IMR-90 (cell line): ENCODE measurements at regions not wholly inside any gene's neighbourhood (a gene's known extent, or its start where the extent isn't known, plus 50 kb on each side); places are given as distances from the start of the nearest gene placed in this dataset.

ENCODE experiments used
- ATAC-seq: fragments of 200-7000 bp; cut with Tn5 transposase; 2 replicates; pipeline ENCODE4 v1.9.1; 2020; ENCODE audit warnings: low read depth, mild to moderate bottlenecking, moderate library complexity
- BruUV-seq: library from RNA; stranded (reverse); fragments of 400-500 nt; replicated peaks from 2 replicates; lab custom pipeline; 2021; lab: Mats Ljungman, UMichigan
- CTCF ChIA-PET: fragments of 300-600 bp; formaldehyde crosslinking; extraction: SDS; loops from one replicate; lab custom pipeline; 2021; ENCODE audit warnings: antibody characterized with exemption; lab: Yijun Ruan, JAX
- POLR2A ChIA-PET: fragments of 300-600 bp; sonication (Branson Sonifier 250); formaldehyde crosslinking; loops from one replicate; lab custom pipeline; 2022; ENCODE audit warnings: antibody characterized with exemption; ENCODE audit not compliant: unreplicated experiment; lab: Charles Lee
- DNase-seq: peaks from one replicate; pipeline ENCODE4 v3.0.0; 2013
- H2AFZ ChIP-seq: replicated peaks from 2 replicates; pipeline ENCODE3; 2013; ENCODE audit warnings: low read length, mild to moderate bottlenecking; ENCODE audit not compliant: poor library complexity
- H2AK5ac ChIP-seq: 2 replicates; pipeline ENCODE4 v1.6.1; 2013; ENCODE audit warnings: low read depth, low read length, inconsistent platforms
- H2AK9ac ChIP-seq: replicated peaks from 2 replicates; pipeline ENCODE3; 2013; ENCODE audit warnings: mild to moderate bottlenecking, low read depth, low read length, moderate library complexity; ENCODE audit not compliant: poor library complexity
- H2BK120ac ChIP-seq: 2 replicates; pipeline ENCODE4 v1.6.1; 2013; ENCODE audit warnings: low read depth, low read length, inconsistent platforms
- H2BK15ac ChIP-seq: 3 replicates; pipeline ENCODE4 v1.6.1; 2013; ENCODE audit warnings: low read depth, low read length, inconsistent platforms
- H2BK20ac ChIP-seq: 2 replicates; pipeline ENCODE4 v1.6.1; 2013; ENCODE audit warnings: low read depth, mild to moderate bottlenecking, inconsistent platforms, low read length, moderate library complexity
- H2BK5ac ChIP-seq: 2 replicates; pipeline ENCODE4 v1.6.1; 2013; ENCODE audit warnings: mild to moderate bottlenecking, low read depth, low read length, inconsistent platforms; ENCODE audit not compliant: poor library complexity, severe bottlenecking
- H3K14ac ChIP-seq: replicated peaks from 2 replicates; pipeline ENCODE4 v1.6.1; 2013; ENCODE audit warnings: low read depth, low read length, inconsistent platforms
- H3K18ac ChIP-seq: 2 replicates; pipeline ENCODE4 v1.6.1; 2013; ENCODE audit warnings: low read depth, low read length, control low read depth
- H3K23ac ChIP-seq: 2 replicates; pipeline ENCODE4 v1.6.1; 2013; ENCODE audit warnings: low read depth, low read length, inconsistent platforms
- H3K27ac ChIP-seq: 2 replicates; pipeline ENCODE4 v1.5.1; 2013; ENCODE audit warnings: mild to moderate bottlenecking, control low read depth, low read length; ENCODE audit not compliant: insufficient read depth
- H3K27me3 ChIP-seq: 2 replicates; pipeline ENCODE4 v1.6.1; 2013; ENCODE audit warnings: low read length; ENCODE audit not compliant: control insufficient read depth, insufficient read depth
- H3K36me3 ChIP-seq: 2 replicates; pipeline ENCODE4 v1.6.1; 2013; ENCODE audit warnings: low read length, mixed read lengths; ENCODE audit not compliant: control insufficient read depth, insufficient read depth
- H3K4ac ChIP-seq: 2 replicates; pipeline ENCODE4 v1.6.1; 2013; ENCODE audit warnings: low read depth, low read length, inconsistent platforms
- H3K4me1 ChIP-seq: 2 replicates; pipeline ENCODE4 v1.6.1; 2013; ENCODE audit warnings: low read length, mixed read lengths; ENCODE audit not compliant: control insufficient read depth, insufficient read depth
- H3K4me2 ChIP-seq: 2 replicates; pipeline ENCODE4 v1.6.1; 2013; ENCODE audit warnings: low read depth, mild to moderate bottlenecking, control low read depth, low read length, moderate library complexity
- H3K4me3 ChIP-seq: 2 replicates; pipeline ENCODE4 v1.5.1; 2013; ENCODE audit warnings: low read depth, mild to moderate bottlenecking, control low read depth, low read length, moderate library complexity; ENCODE audit not compliant: insufficient read depth
- H3K56ac ChIP-seq: 2 replicates; pipeline ENCODE4 v1.6.1; 2013; ENCODE audit warnings: low read length, inconsistent platforms; ENCODE audit not compliant: insufficient read depth; ENCODE audit errors: extremely low read depth
- H3K79me1 ChIP-seq, 2 experiments: 2 replicates each; pipeline ENCODE4 v1.6.1; 2013; ENCODE audit warnings: low read length in 2 of 2, inconsistent platforms in 1 of 2, low read depth in 1 of 2
- H3K9ac ChIP-seq: 2 replicates; pipeline ENCODE4 v1.6.1; 2013; ENCODE audit warnings: low read depth, low read length, control low read depth
- H3K9me1 ChIP-seq: 2 replicates; pipeline ENCODE4 v1.6.1; 2013; ENCODE audit warnings: low read length, inconsistent platforms; ENCODE audit not compliant: insufficient read depth
- H3K9me3 ChIP-seq: 2 replicates; pipeline ENCODE4 v1.6.1; 2013; ENCODE audit warnings: low read length; ENCODE audit not compliant: control insufficient read depth, insufficient read depth
- H4K20me1 ChIP-seq: 2 replicates; pipeline ENCODE4 v1.6.1; 2013; ENCODE audit warnings: low read length, inconsistent platforms; ENCODE audit not compliant: insufficient read depth
- H4K5ac ChIP-seq: 2 replicates; pipeline ENCODE4 v1.6.1; 2013; ENCODE audit warnings: mild to moderate bottlenecking, low read depth, low read length, control low read depth
- H4K8ac ChIP-seq, 2 experiments: 2 replicates each; pipeline ENCODE4 v1.6.1; 2013; ENCODE audit warnings: low read depth in 2 of 2, low read length in 2 of 2, control low read depth in 1 of 2, inconsistent platforms in 1 of 2
- H4K91ac ChIP-seq: 2 replicates; pipeline ENCODE4 v1.6.1; 2013; ENCODE audit warnings: low read depth, low read length, inconsistent platforms; ENCODE audit not compliant: insufficient read depth
- POLR2A ChIP-seq: IDR thresholded peaks from 2 replicates; pipeline ENCODE4 v1.6.1; 2012; ENCODE audit warnings: mild to moderate bottlenecking, low read depth, low read length
- WGBS, 2 experiments: methylation state at CpG; one replicate each; pipeline versions ENCODE4 v1.1.5 to v1.1.7; 2013; ENCODE audit warnings: missing lambda C conversion rate in 2 of 2; ENCODE audit not compliant: insufficient read length in 1 of 2; ENCODE audit errors: extremely low coverage in 2 of 2; 5-methylcytosine and 5-hydroxymethylcytosine counted together
- dilution Hi-C: fragments of 300-500 bp; cut with HindIII; formaldehyde crosslinking; loops from one replicate; pipeline ENCODE4 v1.14.3; 2018; ENCODE audit warnings: low sequenced_read_pairs; ENCODE audit not compliant: unreplicated experiment
- in situ Hi-C: fragments of 300-500 bp; cut with MboI; formaldehyde crosslinking; loops from 3 replicates; pipeline ENCODE4 v1.14.3; 2019; ENCODE audit warnings: low sequenced_read_pairs, inconsistent platforms, mixed read lengths
- intact Hi-C: fragments of 100-400 bp; cut with micrococcal nuclease; formaldehyde crosslinking; loops from 2 replicates; pipeline ENCODE4 v1.10.0; 2022

DNA sequence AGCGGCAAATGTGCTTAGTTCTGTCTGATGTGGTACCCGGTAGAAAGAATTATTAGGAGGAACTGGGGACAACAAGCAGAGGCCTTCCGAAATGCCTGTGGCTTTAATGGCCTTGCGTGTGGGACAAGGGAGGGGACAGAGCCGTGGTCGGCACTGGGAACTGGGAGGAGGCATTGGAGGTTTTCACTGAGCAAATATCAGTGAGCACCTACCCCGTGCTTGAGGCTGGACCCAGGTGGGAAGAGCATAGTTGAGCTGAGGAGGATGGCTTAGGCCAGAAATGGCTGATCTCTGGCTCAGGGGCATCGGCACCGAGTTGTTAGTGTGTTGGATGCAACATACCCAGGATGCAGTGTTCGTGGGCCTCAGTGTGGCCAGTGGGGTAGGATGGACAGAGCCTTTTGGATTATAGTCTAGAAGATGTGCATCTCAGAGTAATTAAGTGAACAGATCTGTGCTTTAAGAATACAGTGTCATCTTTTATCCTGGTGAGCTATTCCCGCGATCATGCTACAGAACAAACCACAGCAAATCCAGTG is 201.3 kb downstream of the TEX29 start:
- DNase-seq (no peak), ATAC-seq (no peak)
- ChIA-PET POLR2A (no interaction called here), CTCF (no interaction called here)
- no peak overlapping the region for H3K14ac ChIP-seq
- intact Hi-C loops = no loop called here
- no peak overlapping the region for H2AFZ ChIP-seq
- no peak overlapping the region for H3K56ac ChIP-seq
- no peak overlapping the region for H3K23ac ChIP-seq
- H3K79me1 ChIP-seq = no peaks in the 10 kb centered on the region
- no peak overlapping the region for H4K8ac ChIP-seq
- no peaks in the 10 kb centered on the region for H3K27me3 ChIP-seq
- H2BK120ac ChIP-seq = no peak overlapping the region
- H3K4me1 ChIP-seq = no peaks in the 10 kb centered on the region
- no peak overlapping the region for H3K4ac ChIP-seq
- H2BK20ac ChIP-seq = no peak overlapping the region
- no peak overlapping the region for H3K27ac ChIP-seq
- no peaks in the 10 kb centered on the region for H3K36me3 ChIP-seq
- H3K9me3 ChIP-seq = peaks cover 30% of the 10 kb centered on the region
- no peaks in the 10 kb centered on the region for H3K9me1 ChIP-seq
- BruUV-seq = no TSS peak
- H3K18ac ChIP-seq = no peak overlapping the region
- no peak overlapping the region for H3K4me2 ChIP-seq
- H3K4me3 ChIP-seq = no peak overlapping the region
- H2AK5ac ChIP-seq = no peak overlapping the region
- H4K91ac ChIP-seq = no peak overlapping the region
- no peak overlapping the region for H4K5ac ChIP-seq
- no peak overlapping the region for H2BK5ac ChIP-seq
- H3K9ac ChIP-seq = no peak overlapping the region
- dilution Hi-C loops = no loop called here
- H2AK9ac ChIP-seq = no peak overlapping the region
- in situ Hi-C loops = no loop called here
- H4K20me1 ChIP-seq = no peaks in the 10 kb centered on the region
- H2BK15ac ChIP-seq = no peak overlapping the region
- 75% methylated on average over 4 of the region's 12 CpGs; no CpG with 5 or more reads in 1 of the 2 experiments for WGBS, 2 experiments
- no peak for TF ChIP-seq POLR2A
